ENCODE measurements at regions not wholly inside any gene's neighbourhood (a gene's known extent, or its start where the extent isn't known, plus 50 kb on each side); places are given as distances from the start of the nearest gene placed in this dataset.

- H3K4me2 ChIP-seq (ENCODE audit: insufficient read depth, low read length), result no peak overlapping the region
- FAIRE-seq (no peak), DNase-seq (ENCODE audit: low read depth, low spot score) (no peak)
- no peaks in the 10 kb centered on the region for H3K27me3 ChIP-seq (ENCODE audit: control insufficient read depth in 2 of 2, insufficient read depth in 2 of 2, low read length in 2 of 2)
- dilution Hi-C loops (cut with MboI; ENCODE audit: extremely low pct_ligation_motif_present, low sequenced_read_pairs), result no loop called here
- no peak overlapping the region for H3K9ac ChIP-seq (replicated peaks; ENCODE audit: extremely low read depth, insufficient read depth, low read length)
- POLR2A ChIA-PET, result no interaction called here
- H3K79me2 ChIP-seq (ENCODE audit: control insufficient read depth, insufficient read depth, low read length), result no peaks in the 10 kb centered on the region
- no peaks in the 10 kb centered on the region for H3K4me1 ChIP-seq (ENCODE audit: control insufficient read depth, extremely low read depth, insufficient read depth, low read length)
- H3K27ac ChIP-seq (ENCODE audit: insufficient read depth, low read depth, low read length), result no peak overlapping the region
- TF ChIP-seq MYC (IDR thresholded peaks at IDR 0.05; ENCODE audit: low read depth, low read length) (no peak), FOS (IDR thresholded peaks at IDR 0.05; ENCODE audit: borderline replicate concordance, insufficient read depth, low read length) (no peak), POLR2A (IDR thresholded peaks at IDR 0.05; ENCODE audit: low read depth, low read length) (no peak), JUN (IDR thresholded peaks at IDR 0.05; ENCODE audit: borderline replicate concordance, insufficient read depth, insufficient read length, low read depth) (no peak)
- intact Hi-C loops (cut with micrococcal nuclease), result no loop called here
- H3K4me3 ChIP-seq (replicated peaks in 1 of 3; ENCODE audit: insufficient read depth in 1 of 3, low read depth in 1 of 3, low read length in 3 of 3), result no peak overlapping the region
- H2AFZ ChIP-seq (ENCODE audit: low read depth, low read length), result no peak overlapping the region
- CTCF ChIA-PET, result no interaction called here
- H3K9me3 ChIP-seq (replicated peaks; ENCODE audit: control insufficient read depth, insufficient read depth, low read length), result peaks cover 4% of the 10 kb centered on the region
- no peaks in the 10 kb centered on the region for H3K36me3 ChIP-seq (ENCODE audit: control insufficient read depth in 2 of 2, extremely low read depth in 1 of 2, insufficient read depth in 2 of 2, low read length in 2 of 2)
- H4K20me1 ChIP-seq (replicated peaks; ENCODE audit: control insufficient read depth, extremely low read depth, insufficient read depth, low read length), result no peaks in the 10 kb centered on the region
- no peaks in the 10 kb centered on the region for H3K9me1 ChIP-seq (replicated peaks; ENCODE audit: control insufficient read depth, extremely low read depth, insufficient read depth, low read length)
- no TSS peak for BruUV-seq (replicated peaks)
Measured at GRCh38 chr5:166962461-166962860, 1329.0 kb upstream of the WWC1 start.

- Histone ChIP-seq H4K20me1 (replicated peaks; ENCODE audit: control insufficient read depth, extremely low read depth, insufficient read depth, low read length) (no peaks in the 10 kb centered on the region), H3K9me3 (replicated peaks; ENCODE audit: control insufficient read depth, insufficient read depth, low read length) (peaks cover 4% of the 10 kb centered on the region), H3K4me3 (replicated peaks in 1 of 3; ENCODE audit: insufficient read depth in 1 of 3, low read depth in 1 of 3, low read length in 3 of 3) (no peak overlapping the region), H2AFZ (ENCODE audit: low read depth, low read length) (no peak overlapping the region), H3K9me1 (replicated peaks; ENCODE audit: control insufficient read depth, extremely low read depth, insufficient read depth, low read length) (no peaks in the 10 kb centered on the region), H3K79me2 (ENCODE audit: control insufficient read depth, insufficient read depth, low read length) (no peaks in the 10 kb centered on the region), H3K9ac (replicated peaks; ENCODE audit: extremely low read depth, insufficient read depth, low read length) (no peak overlapping the region), H3K27ac (ENCODE audit: insufficient read depth, low read depth, low read length) (no peak overlapping the region), H3K4me1 (ENCODE audit: control insufficient read depth, extremely low read depth, insufficient read depth, low read length) (no peaks in the 10 kb centered on the region), H3K27me3 (ENCODE audit: control insufficient read depth in 2 of 2, insufficient read depth in 2 of 2, low read length in 2 of 2) (no peaks in the 10 kb centered on the region), H3K4me2 (ENCODE audit: insufficient read depth, low read length) (no peak overlapping the region), H3K36me3 (ENCODE audit: control insufficient read depth in 2 of 2, extremely low read depth in 1 of 2, insufficient read depth in 2 of 2, low read length in 2 of 2) (no peaks in the 10 kb centered on the region)
- POLR2A ChIA-PET, result interaction anchor here (0.7 kb wide), 1 partner anchor 16 kb away, joined by 4 read pairs; no protein-coding TSS in a partner anchor
- no TSS peak for BruUV-seq (replicated peaks)
- CTCF ChIA-PET, result no interaction called here
- TF ChIP-seq FOS (IDR thresholded peaks at IDR 0.05; ENCODE audit: borderline replicate concordance, insufficient read depth, low read length), result no peak
- TF ChIP-seq MYC (IDR thresholded peaks at IDR 0.05; ENCODE audit: low read depth, low read length), result no peak
- TF ChIP-seq POLR2A (IDR thresholded peaks at IDR 0.05; ENCODE audit: low read depth, low read length), result no peak
- TF ChIP-seq GATA2 (IDR thresholded peaks at IDR 0.05; ENCODE audit: insufficient read depth, insufficient read length, low read depth, low read length), result no peak
- no peak for TF ChIP-seq EZH2 (IDR thresholded peaks at IDR 0.05; ENCODE audit: borderline replicate concordance, low read depth, low read length, severe bottlenecking)
- TF ChIP-seq JUN (IDR thresholded peaks at IDR 0.05; ENCODE audit: borderline replicate concordance, insufficient read depth, insufficient read length, low read depth), result no peak
- no peak for TF ChIP-seq POLR2AphosphoS5 (IDR thresholded peaks at IDR 0.05; ENCODE audit: insufficient read depth, low read depth, low read length)
- no peak for TF ChIP-seq MAX (IDR thresholded peaks at IDR 0.05; ENCODE audit: insufficient read depth, insufficient read length)
- no peak for TF ChIP-seq CTCF (IDR thresholded peaks at IDR 0.05; ENCODE audit: extremely low read depth in 1 of 2, insufficient read depth in 1 of 2, low read depth in 1 of 2, low read length in 2 of 2)
- DNase-seq (ENCODE audit: low read depth, low spot score), result no peak
- dilution Hi-C loops (cut with MboI; ENCODE audit: extremely low pct_ligation_motif_present, low sequenced_read_pairs), result no loop called here
- no peak for FAIRE-seq
- intact Hi-C loops (cut with micrococcal nuclease), result no loop called here
Measured at GRCh38 chr5:166963596-166963995, 1327.8 kb upstream of the WWC1 start.

All from endothelial cell of umbilical vein (primary cell).